ENCODE measurements at regions not wholly inside any gene's neighbourhood (a gene's known extent, or its start where the extent isn't known, plus 50 kb on each side); places are given as distances from the start of the nearest gene placed in this dataset.

GRCh38 chr17:54096216-54096615 lies 273.5 kb downstream of the KIF2B start:
- DNase-seq (no peak), ATAC-seq (no peak)
- Histone ChIP-seq H3K9me3 (no peaks in the 10 kb centered on the region), H3K27me3 (ENCODE audit: insufficient read depth in 3 of 3, low read length in 2 of 3) (no peaks in the 10 kb centered on the region), H3K36me3 (ENCODE audit: insufficient read depth in 1 of 2, low read depth in 1 of 2) (no peaks in the 10 kb centered on the region), H3K27ac (no peak overlapping the region), H3K4me1 (no peaks in the 10 kb centered on the region), H3K4me3 (no peak overlapping the region)
- TF ChIP-seq, protein P1, sequence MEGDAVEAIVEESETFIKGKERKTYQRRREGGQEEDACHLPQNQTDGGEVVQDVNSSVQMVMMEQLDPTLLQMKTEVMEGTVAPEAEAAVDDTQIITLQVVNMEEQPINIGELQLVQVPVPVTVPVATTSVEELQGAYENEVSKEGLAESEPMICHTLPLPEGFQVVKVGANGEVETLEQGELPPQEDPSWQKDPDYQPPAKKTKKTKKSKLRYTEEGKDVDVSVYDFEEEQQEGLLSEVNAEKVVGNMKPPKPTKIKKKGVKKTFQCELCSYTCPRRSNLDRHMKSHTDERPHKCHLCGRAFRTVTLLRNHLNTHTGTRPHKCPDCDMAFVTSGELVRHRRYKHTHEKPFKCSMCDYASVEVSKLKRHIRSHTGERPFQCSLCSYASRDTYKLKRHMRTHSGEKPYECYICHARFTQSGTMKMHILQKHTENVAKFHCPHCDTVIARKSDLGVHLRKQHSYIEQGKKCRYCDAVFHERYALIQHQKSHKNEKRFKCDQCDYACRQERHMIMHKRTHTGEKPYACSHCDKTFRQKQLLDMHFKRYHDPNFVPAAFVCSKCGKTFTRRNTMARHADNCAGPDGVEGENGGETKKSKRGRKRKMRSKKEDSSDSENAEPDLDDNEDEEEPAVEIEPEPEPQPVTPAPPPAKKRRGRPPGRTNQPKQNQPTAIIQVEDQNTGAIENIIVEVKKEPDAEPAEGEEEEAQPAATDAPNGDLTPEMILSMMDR (IDR thresholded peaks at IDR 0.05), result no peak
- intact Hi-C loops (cut with DNase I), result no loop called here

DNA sequence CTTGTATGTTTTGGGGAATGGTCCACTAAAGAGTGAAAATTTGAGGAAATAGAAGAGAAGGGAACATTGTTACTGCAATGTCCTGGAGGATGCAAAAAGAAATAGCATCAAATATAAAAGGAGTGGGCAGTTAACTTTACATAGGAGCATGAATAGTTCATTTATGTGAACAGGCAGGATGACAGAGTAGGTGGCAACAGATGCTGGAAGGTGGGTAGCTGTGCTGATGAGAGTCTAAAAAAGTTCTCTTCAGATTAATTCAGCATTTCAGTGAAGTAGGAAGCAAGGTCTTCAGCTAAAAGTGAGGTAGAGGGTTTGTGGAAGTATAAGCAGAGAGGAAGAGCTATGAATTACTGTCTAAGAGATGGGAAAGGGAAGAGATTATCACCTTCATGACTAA lies 276.5 kb downstream of the KIF2B start:
- no peak overlapping the region for H3K4me3 ChIP-seq
- no peaks in the 10 kb centered on the region for H3K27me3 ChIP-seq (ENCODE audit: insufficient read depth in 3 of 3, low read length in 2 of 3)

GRCh38 chr17:54102246-54102645 lies 279.5 kb downstream of the KIF2B start:
- H3K4me1 ChIP-seq, result no peaks in the 10 kb centered on the region
- H3K27me3 ChIP-seq (ENCODE audit: insufficient read depth in 3 of 3, low read length in 2 of 3), result no peaks in the 10 kb centered on the region
- WGBS, 3 donors, result 84 to 90% (median 90%) methylated on average over 1 of the region's 1 CpG
- H3K9me3 ChIP-seq, result peaks cover 12% of the 10 kb centered on the region
- H3K27ac ChIP-seq, result no peak overlapping the region
- ATAC-seq, result no peak
- no peak overlapping the region for H3K4me3 ChIP-seq
- no peaks in the 10 kb centered on the region for H3K36me3 ChIP-seq (ENCODE audit: insufficient read depth in 1 of 2, low read depth in 1 of 2)
- TF ChIP-seq, protein P1 (IDR thresholded peaks at IDR 0.05), result no peak
- no peak for DNase-seq
- intact Hi-C loops (cut with DNase I), result no loop called here

More for the DNA sequence above, 276.5 kb downstream of the KIF2B start:
- ATAC-seq (no peak), DNase-seq (no peak)
- Histone ChIP-seq H3K4me1 (no peaks in the 10 kb centered on the region), H3K9me3 (peaks cover 12% of the 10 kb centered on the region), H3K36me3 (ENCODE audit: insufficient read depth in 1 of 2, low read depth in 1 of 2) (no peaks in the 10 kb centered on the region), H3K27ac (no peak overlapping the region)
- intact Hi-C loops (cut with DNase I), result no loop called here
- TF ChIP-seq, protein P1 (IDR thresholded peaks at IDR 0.05), result no peak

- H3K4me3 ChIP-seq, result no peak overlapping the region
- TF ChIP-seq, protein P1 (IDR thresholded peaks at IDR 0.05), result no peak
- H3K36me3 ChIP-seq (ENCODE audit: insufficient read depth in 1 of 2, low read depth in 1 of 2), result no peaks in the 10 kb centered on the region
- no peaks in the 10 kb centered on the region for H3K9me3 ChIP-seq
- intact Hi-C loops (cut with DNase I), result no loop called here
- no peak overlapping the region for H3K27ac ChIP-seq
- ATAC-seq (no peak), DNase-seq (no peak)
- no peaks in the 10 kb centered on the region for H3K4me1 ChIP-seq
- WGBS, 3 donors, result 16 to 49% (median 28%) methylated on average over 1 of the region's 1 CpG
- H3K27me3 ChIP-seq (ENCODE audit: insufficient read depth in 3 of 3, low read length in 2 of 3), result no peaks in the 10 kb centered on the region
Measured at GRCh38 chr17:54111576-54111975, 288.8 kb downstream of the KIF2B start.

DNA sequence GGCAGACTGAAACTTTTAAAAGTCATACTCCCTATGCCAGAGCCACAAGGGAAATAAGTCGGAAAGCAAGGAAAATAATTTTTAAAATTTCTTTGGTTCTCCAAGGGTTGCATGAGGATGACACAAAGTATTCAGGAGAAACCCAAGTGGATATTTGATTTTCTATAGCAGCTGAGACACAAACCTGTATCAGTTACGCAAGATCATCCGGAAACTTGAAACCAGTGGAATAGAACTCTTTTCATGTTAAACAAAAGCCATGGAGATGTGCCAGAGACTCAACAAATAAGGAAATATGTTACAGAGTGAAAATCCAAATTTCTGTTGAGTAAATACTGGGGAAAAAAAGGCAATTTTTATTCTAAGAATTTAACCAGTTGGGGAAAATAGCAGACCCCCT lies 294.7 kb downstream of the KIF2B start:
- no peaks in the 10 kb centered on the region for H3K4me1 ChIP-seq
- ATAC-seq (no peak), DNase-seq (no peak)
- no peak overlapping the region for H3K4me3 ChIP-seq
- TF ChIP-seq, protein P1 (IDR thresholded peaks at IDR 0.05), result no peak
- no peaks in the 10 kb centered on the region for H3K9me3 ChIP-seq
- intact Hi-C loops (cut with DNase I), result no loop called here
- no peaks in the 10 kb centered on the region for H3K36me3 ChIP-seq (ENCODE audit: insufficient read depth in 1 of 2, low read depth in 1 of 2)
- H3K27ac ChIP-seq, result no peak overlapping the region
- 59 to 63% (median 60%) methylated on average over 3 of the region's 3 CpGs for WGBS, 3 donors
- H3K27me3 ChIP-seq (ENCODE audit: insufficient read depth in 3 of 3, low read length in 2 of 3), result no peaks in the 10 kb centered on the region

Data from psoas muscle (tissue), 7 donors.